ENCODE measurements at regions not wholly inside any gene's neighbourhood (a gene's known extent, or its start where the extent isn't known, plus 50 kb on each side); places are given as distances from the start of the nearest gene placed in this dataset.

DNA sequence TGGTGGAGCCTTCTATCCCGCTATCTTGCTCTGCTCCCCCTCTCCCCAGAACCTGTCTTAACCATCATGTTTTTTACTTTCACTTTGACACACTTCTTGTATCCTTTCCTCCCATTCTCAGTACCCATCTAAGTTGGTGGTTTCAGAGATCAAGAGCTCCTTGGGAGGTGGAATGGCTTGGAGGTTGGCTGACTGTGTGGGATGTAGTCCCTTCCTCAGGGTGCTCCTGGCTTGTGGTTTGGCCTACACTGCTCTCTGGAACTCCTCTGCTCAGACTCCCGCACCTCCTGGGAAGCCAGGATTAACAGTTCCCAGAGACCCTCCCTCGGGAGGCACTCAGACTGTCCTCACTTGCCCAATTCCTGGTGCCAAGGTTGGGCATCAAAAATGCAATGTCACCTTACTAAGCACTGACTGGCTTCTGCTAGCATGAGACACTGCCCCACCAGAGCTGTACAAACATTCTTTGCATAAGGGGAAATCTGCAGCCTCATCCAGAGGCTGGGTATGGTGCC lies 93.1 kb upstream of the NAMPT start:
- DNase-seq (no peak), ATAC-seq (ENCODE audit: insufficient read depth, low FRiP score) (no peak)
- H3K4me3 ChIP-seq, result no peak overlapping the region
- no peak overlapping the region for H3K9ac ChIP-seq (ENCODE audit: insufficient read depth in 1 of 2, low read length in 2 of 2)
- TF ChIP-seq, protein P1, sequence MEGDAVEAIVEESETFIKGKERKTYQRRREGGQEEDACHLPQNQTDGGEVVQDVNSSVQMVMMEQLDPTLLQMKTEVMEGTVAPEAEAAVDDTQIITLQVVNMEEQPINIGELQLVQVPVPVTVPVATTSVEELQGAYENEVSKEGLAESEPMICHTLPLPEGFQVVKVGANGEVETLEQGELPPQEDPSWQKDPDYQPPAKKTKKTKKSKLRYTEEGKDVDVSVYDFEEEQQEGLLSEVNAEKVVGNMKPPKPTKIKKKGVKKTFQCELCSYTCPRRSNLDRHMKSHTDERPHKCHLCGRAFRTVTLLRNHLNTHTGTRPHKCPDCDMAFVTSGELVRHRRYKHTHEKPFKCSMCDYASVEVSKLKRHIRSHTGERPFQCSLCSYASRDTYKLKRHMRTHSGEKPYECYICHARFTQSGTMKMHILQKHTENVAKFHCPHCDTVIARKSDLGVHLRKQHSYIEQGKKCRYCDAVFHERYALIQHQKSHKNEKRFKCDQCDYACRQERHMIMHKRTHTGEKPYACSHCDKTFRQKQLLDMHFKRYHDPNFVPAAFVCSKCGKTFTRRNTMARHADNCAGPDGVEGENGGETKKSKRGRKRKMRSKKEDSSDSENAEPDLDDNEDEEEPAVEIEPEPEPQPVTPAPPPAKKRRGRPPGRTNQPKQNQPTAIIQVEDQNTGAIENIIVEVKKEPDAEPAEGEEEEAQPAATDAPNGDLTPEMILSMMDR (IDR thresholded peaks at IDR 0.05; ENCODE audit: control extremely low read depth, extremely low read depth), result no peak
- H3K27me3 ChIP-seq (ENCODE audit: control insufficient read depth in 3 of 3, insufficient read depth in 3 of 3, low read length in 2 of 3), result no peaks in the 10 kb centered on the region
- 92 to 95% methylated on average over 3 of the region's 3 CpGs for WGBS, 2 donors
- no peaks in the 10 kb centered on the region for H3K36me3 ChIP-seq (ENCODE audit: control insufficient read depth in 4 of 4, insufficient read depth in 4 of 4, low read length in 4 of 4)
- peaks cover 0 to 3% (median 0%) of the 10 kb centered on the region in 5 donors for H3K4me1 ChIP-seq (ENCODE audit: control insufficient read depth in 5 of 5, insufficient read depth in 5 of 5, low read length in 5 of 5)
- no peaks in the 10 kb centered on the region for H3K9me3 ChIP-seq (ENCODE audit: control insufficient read depth in 4 of 4, insufficient read depth in 3 of 4, low read length in 3 of 4)
- H3K27ac ChIP-seq (ENCODE audit: low read depth in 1 of 2, low read length in 1 of 2), result no peak overlapping the region

DNA sequence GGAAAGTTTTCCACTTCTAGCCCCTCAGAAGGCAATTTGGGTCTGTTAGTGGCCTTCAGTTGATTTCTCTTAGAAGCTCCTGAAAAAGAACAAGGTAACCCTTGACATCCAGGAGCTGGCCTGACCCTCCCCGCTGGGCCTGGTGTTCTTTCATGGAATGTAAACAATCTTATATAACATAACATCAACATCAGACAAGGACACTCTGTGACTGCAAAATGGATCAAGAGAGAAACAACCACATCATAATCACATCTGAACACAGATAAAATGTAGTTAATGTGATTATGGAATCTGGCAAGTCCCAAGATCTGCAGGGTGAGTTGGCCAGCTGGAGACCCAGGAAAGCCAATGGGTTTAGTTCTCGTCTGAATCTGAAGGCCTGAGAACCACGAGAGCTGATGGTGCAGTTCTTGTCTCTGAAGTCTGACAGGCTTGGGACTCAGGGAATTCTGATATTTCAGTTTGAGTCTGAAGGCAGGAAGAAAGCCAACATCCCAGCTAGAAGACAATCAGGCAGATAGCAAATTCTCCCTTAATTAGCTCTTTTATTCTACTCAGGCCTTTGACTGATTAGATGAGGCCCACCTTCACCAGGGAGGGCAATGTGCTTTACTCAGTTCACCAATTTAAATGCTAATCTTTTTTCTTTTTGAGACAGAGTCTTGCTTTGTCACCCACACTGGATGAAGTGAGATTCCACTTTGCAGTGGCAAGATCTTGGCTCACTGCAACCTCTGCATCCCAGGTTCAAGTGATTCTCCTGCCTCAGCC lies 91.4 kb upstream of the NAMPT start:
- Histone ChIP-seq H3K36me3 (ENCODE audit: control insufficient read depth in 4 of 4, insufficient read depth in 4 of 4, low read length in 4 of 4) (no peaks in the 10 kb centered on the region), H3K27ac (ENCODE audit: low read depth in 1 of 2, low read length in 1 of 2) (no peak overlapping the region), H3K9ac (ENCODE audit: insufficient read depth in 1 of 2, low read length in 2 of 2) (no peak overlapping the region), H3K4me1 (ENCODE audit: control insufficient read depth in 5 of 5, insufficient read depth in 5 of 5, low read length in 5 of 5) (peaks cover 0 to 3% (median 2%) of the 10 kb centered on the region in 5 donors), H3K27me3 (ENCODE audit: control insufficient read depth in 3 of 3, insufficient read depth in 3 of 3, low read length in 2 of 3) (no peaks in the 10 kb centered on the region), H3K4me3 (no peak overlapping the region), H3K9me3 (ENCODE audit: control insufficient read depth in 4 of 4, insufficient read depth in 3 of 4, low read length in 3 of 4) (peaks cover 0 to 2% (median 0%) of the 10 kb centered on the region in 4 donors)
- WGBS, 2 donors, result 82 to 88% methylated on average over 3 of the region's 3 CpGs
- DNase-seq, result peak in 1 of 3 donors; percentile 4
- no peak for ATAC-seq (ENCODE audit: insufficient read depth, low FRiP score)
- TF ChIP-seq, protein P1 (IDR thresholded peaks at IDR 0.05; ENCODE audit: control extremely low read depth, extremely low read depth), result no peak

DNA sequence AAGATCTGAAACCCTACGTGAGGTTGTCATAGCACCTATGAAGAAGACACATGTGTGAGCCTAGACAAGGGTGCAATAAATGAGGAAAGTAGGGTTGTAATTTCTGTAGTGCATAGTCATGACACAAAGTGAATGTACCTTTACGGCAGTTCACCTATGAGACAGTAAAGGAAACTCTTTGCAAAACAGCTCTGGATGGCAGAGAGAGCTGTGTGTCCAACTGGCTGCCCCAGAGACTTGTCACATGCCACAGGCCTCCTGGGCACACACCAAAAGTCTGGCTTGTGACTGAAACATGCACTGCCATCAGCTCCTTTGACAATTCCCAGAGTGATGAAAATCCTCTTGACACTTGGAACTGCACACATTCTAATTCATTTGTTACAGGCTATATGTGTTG lies 90.7 kb upstream of the NAMPT start:
- TF ChIP-seq, protein P1 (IDR thresholded peaks at IDR 0.05; ENCODE audit: control extremely low read depth, extremely low read depth), result no peak
- no peaks in the 10 kb centered on the region for H3K27me3 ChIP-seq (ENCODE audit: control insufficient read depth in 3 of 3, insufficient read depth in 3 of 3, low read length in 2 of 3)
- DNase-seq, result no peak
- 94 to 100% methylated on average over 2 of the region's 2 CpGs for WGBS, 2 donors
- no peak overlapping the region for H3K4me3 ChIP-seq
- H3K27ac ChIP-seq (ENCODE audit: low read depth in 1 of 2, low read length in 1 of 2), result no peak overlapping the region
- ATAC-seq (ENCODE audit: insufficient read depth, low FRiP score), result no peak
- H3K9ac ChIP-seq (ENCODE audit: insufficient read depth in 1 of 2, low read length in 2 of 2), result no peak overlapping the region
- H3K4me1 ChIP-seq (ENCODE audit: control insufficient read depth in 5 of 5, insufficient read depth in 5 of 5, low read length in 5 of 5), result peaks cover 0 to 3% (median 2%) of the 10 kb centered on the region in 5 donors
- no peaks in the 10 kb centered on the region for H3K36me3 ChIP-seq (ENCODE audit: control insufficient read depth in 4 of 4, insufficient read depth in 4 of 4, low read length in 4 of 4)
- peaks cover 0 to 2% (median 0%) of the 10 kb centered on the region in 4 donors for H3K9me3 ChIP-seq (ENCODE audit: control insufficient read depth in 4 of 4, insufficient read depth in 3 of 4, low read length in 3 of 4)

Measured in lung (tissue), 11 donors.